ENCODE measurements at regions not wholly inside any gene's neighbourhood (a gene's known extent, or its start where the extent isn't known, plus 50 kb on each side); places are given as distances from the start of the nearest gene placed in this dataset.
"Not testable (repeated sequence)": the region's sequence is repeated elsewhere in the genome, so short reads cannot be mapped to it uniquely, and the experiment has no call there.

DNA sequence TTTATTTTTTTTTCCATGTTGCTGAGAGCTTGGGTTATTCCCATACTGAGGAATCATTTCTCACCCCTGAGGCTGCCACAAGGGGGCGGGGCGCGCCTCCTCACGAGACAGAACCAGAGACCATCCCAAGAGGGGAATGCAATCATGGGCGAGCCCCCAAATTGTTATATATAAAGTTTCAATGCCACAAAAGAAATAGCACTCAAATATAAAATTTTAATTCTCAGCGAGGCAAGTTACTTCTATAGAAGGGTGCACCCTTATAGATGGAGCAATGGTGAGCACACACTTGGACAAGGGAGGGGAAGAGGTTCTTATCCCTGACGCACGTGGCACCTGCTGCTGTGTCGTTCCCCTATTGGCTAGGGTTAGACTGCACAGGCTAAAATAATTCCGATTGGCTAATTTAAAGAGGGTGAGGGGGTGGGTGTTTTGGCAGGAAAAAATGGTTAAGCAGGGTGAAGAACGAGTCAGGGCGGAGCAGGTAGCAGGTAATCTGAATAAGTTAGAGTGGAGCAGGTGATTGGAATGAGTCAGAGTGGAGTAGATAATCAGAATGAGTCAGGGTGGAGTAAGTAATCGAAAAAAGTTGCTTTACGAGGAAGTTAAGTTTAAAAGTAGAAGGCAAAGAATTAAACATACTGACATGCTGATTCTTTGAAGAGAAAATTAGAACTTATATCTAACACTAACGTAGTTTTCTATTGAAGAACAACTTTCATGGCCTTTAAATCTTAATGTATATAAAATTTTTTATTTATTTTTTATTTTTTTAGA is 177.5 kb downstream of the MTCL1 start:
- DNase-seq = no peak

DNA sequence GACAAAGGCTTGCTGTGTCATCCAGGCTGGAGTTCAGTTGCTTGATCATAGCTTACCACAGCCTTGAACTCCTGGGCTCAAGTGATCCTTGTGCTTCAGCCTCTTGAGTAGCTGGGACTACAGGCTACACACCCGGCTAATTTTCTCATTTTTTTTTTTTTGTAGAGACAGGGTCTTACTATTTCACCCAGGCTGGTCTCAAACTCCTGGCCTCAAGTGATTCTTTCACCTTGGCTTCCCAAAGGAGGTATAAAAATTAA is 178.0 kb downstream of the MTCL1 start:
- no peak for DNase-seq

DNA sequence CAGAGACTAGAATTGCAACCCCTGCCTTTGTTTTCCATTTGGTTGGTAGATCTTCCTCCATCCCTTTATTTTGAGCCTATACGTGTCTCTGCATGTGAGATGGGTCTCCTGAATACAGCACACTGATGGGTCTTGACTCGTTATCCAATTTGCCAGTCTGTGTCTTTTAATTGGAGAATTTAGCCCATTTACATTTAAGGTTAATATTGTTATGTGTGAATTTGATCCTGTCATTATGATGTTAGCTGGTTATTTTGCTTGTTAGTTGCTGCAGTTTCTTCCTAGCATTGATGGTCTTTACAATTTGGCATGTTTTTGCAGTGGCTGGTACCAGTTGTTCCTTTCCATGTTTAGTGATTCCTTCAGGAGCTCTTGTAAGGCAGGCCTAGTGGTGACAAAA is 182.5 kb downstream of the MTCL1 start:
- not testable (repeated sequence) for DNase-seq

DNA sequence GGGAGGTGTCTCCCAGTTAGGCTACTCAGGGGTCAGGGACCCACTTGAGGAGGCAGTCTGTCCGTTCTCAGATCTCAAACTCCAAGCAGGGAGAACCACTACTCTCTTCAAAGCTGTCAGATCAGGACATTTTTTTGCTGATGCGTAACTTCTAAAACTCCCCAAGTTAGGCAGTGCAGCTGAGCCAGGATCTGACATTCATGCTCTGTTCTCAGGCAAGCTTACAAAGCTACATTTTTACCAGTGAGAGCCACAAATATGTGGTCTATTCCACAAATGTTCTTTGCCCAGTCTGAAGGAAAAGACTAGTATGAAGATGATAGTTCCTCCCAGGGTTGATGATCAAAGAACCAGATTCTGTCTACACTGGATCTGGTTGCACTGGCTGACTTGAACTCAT is 184.1 kb downstream of the MTCL1 start:
- no peak for DNase-seq

DNA sequence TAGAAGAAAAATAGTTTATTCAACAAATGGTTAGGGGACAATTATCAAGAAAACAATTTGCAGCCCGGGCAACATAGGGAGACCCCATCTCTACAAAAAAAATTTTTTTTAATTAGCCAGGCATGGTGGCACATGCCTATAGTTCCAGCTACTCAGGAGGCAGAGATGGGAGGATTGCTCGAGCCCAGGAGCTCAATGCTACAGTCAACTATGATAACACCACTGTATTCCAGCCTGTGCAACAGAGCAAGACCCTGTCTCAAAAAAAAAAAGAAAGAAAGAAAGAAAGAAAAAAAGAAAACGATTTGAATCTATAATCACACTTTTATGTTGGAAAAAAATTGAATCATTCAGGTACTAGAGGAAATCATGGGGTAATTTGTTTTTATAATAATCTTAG is 185.1 kb downstream of the MTCL1 start:
- not testable (repeated sequence) for DNase-seq

DNA sequence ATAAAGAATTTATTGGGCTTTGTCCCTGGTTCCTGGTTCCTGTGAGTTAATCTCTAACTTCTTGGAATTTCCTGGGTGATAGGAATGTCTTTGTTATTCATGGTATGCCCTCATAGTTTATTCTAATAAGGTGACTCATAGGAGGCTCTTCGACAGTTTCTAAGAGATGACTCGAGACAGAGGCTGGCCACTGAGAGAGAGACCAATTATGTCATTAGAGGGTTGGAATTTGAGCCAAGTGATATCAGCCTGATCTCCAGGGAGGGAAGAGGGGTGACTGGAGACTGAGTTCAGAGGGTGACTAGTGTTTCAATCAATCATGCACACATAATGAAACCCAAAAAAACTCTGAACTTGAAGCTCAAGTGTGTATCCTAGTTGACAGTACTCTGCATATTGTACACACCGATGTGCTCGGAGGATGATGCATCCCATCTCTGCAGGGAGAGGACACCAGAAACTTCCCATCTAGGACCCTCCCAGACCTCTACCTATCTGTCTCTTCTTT is 185.7 kb downstream of the MTCL1 start:
- DNase-seq = no peak

DNA sequence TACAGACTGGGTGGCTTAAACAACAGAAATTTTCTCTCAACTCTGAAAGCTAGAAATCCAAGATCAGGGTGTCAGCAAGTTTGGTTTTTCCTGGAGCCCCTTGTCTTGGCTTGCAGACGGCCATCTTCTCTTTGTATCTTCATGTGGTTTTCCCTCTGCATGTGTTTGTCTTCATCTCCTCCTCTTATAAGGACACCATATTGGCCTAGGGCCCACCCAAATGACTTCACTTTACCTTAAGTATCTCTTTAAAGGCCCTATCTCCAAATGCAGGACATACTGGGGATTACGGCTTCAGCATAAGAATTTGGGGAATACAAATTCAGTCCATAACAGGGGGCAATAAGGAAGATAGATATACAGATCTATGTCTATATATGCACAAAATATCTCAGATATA is 187.9 kb downstream of the MTCL1 start:
- no peak for DNase-seq

DNA sequence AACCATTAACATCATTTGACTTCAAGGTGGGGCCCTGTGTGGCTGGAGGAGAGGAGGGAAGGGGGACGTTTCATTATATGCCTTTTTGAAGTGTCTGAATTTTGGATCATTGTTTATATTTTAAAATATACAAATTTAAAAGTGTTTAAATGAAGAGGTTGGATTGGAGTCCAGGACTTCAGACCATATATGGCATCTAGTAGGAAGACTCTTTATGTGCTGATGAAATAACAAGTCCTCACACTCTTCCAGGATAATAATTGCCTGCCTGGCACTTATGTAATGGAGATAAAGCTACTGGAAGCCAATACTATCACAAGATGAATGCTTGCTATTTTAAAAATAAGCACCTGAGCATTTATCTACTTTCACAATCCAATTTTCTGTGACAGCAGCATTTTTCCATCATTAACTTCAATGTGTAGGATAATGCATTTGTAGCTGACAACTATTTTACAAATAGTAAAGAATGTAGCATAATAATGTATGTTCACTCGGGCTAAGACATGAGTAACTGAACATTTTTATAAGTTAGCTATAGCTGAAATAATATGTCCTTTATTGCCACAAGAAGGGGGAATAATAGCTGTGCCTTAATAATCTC is 188.4 kb downstream of the MTCL1 start:
- DNase-seq = no peak

DNA sequence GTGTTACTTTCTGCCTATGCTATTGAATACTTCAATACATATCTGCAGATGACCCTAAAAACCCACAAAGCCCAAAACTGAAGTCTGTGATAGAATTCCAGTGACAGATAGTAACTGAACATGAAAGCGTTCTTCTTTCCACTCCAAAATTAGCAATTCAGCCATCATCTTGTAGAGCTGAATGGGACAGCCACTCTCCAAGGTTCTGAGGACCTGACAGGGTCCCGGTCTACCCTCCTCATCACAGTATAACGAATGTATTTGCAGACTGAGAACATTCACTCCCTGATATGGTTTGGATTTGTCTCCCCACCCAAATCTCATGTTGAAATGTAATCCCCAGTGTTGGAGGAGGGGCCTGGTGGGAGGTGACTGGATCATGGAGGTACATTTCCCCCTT is 189.5 kb downstream of the MTCL1 start:
- DNase-seq = no peak

DNA sequence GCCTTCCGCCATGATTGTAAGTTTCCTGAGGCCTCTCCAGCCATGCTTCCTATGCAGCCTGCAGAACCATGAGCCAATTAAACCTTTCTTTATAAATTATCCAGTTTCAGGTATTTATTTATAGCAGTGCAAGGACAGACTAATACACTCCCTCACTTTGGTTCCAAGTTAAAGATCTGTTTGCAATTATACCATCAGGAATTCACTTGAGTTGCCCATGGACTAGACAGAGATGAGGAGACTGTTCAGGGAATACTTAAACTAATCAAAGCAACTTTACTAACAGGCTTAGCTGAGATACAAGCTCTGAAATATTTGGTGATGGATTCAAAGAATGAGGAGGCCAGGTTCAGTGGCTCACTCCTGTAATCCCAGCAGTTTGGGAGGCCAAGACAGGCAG is 190.0 kb downstream of the MTCL1 start:
- DNase-seq = no peak

DNA sequence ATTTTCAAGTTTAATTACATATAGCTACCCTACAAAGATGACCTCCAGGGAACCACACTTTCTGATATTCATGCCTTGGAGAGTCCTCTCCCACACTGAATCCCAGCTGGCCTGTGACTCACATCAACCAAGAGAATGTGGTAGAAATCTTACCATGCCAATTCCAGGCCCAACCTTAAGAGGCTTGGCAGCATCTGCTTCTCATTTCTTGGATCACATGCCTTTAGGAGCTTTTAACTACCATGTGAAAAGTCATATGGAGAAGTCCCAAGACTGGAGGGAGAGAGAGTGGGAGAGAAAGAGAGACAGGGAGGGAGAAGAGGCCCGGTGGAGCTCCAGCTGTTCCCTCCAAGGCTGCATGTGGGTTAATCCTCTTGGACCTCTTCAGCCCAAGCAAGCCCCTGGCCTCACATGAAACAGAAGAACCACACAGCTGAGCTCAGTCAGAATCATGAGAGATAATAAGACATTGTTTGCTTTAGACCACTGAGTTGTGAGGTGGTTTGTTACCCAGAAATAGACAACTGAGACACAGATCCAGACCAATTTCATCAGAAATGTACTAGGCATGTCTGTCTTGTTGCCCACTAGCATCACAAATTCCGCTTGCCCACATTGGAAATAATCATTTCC is 190.7 kb downstream of the MTCL1 start:
- DNase-seq = no peak

DNA sequence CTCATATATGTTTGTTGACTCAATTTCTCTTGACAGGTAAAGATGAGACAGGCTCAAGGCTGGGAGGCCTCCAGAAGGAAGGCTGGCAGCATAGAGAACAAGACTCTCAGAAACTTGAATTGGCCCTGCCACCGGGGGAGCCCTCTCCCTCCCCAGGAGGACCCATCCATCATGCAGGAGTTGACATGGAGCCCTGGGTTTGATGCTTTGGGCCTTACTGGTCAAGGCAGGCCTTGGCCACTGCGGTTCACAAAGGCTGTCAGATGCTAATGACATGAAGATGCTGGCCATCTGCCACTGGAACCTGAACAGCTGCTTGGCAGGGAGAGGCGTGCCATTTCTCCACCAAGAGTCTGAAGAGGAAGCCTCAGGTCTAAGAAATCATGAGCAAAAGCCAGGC is 193.6 kb downstream of the MTCL1 start:
- no peak for DNase-seq

DNA sequence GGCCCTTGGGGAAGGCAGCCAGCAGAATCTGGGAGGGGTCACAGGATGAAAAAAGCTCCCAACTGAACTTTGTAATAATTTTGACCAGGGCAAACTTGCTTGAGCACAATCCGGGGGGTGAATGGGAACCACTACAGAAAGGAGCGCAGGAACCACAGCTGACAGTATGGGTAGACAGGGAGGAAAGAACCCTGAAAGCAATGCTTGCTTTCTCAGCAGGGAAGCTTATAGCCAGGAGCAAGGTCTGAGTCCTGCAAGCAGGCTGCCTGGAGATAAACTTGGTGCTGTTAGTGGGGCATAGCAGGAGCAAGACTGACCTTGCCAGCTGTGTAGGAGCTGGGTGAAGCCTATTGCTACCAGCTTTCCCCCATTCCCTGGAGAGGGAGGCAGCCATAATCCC is 195.2 kb downstream of the MTCL1 start:
- no peak for DNase-seq

DNA sequence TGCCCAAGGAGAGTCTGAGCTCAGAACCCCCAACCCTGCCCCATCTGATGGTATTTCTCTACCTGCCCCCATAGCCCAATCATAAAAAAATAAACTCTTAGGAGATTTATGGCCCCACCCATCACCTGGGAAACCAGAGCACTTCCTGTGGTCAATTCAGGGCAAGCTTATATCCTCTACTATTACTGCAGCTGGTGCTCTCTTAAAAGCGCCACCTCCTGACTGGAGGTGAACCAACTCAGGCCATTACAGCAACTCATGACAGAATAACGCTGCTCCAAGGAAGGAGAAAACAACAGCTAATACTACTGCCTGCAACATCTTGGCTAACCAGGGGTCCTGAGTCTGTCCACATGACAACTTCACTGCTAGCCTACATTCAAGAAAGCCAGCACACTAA is 195.7 kb downstream of the MTCL1 start:
- DNase-seq = no peak

DNA sequence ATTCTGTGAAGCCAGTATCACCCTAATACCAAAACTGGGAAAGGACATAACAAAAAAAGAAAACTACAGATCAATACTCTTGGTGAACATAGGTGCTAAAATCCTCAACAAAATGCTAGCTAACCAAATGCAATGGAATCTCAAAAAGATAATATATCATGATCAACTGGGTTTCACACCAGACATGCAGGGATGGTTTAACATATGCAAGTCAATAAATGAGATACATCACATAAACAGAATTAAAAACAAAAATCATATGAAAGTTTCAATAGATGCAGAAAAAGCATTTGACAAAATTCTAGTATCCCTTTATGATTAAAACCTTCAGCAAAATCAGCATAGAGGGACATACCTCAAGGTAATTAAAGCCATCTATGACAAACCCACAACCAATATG is 198.2 kb upstream of the NDUFV2 start:
- DNase-seq = no peak

DNA sequence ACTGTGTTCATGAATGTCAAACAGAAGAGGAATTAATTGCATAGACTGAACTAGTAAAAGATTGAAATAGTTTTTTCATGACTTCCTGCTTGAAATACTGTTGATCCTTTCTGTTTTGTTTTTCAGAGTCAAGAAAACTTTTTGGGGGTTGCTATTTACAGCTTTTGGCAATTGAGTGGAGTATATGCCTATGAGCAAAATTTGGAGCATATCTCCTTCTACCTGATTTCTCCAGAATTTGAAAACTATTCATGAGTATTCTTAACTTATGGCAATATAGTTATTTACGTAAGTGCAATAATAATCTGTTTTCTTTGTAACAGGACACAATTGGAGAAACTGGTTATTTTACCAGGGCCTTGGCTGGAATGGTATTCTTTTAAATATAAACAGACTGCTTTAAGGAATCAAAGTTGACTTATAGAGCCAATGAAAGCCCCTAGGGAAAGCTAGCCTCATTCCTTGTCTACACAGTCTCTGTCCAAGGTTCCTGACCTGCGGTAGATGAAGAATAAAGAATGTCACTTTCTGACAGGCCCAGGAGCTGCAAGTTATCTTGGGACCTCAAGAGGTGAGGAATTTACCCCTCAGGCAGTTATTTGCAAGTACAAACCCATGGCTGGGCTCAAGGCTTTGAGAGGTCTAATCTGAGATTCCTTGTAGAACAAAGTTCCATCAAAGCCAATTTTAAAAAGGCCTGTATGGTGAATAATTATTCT is 193.5 kb upstream of the NDUFV2 start:
- no peak for DNase-seq

DNA sequence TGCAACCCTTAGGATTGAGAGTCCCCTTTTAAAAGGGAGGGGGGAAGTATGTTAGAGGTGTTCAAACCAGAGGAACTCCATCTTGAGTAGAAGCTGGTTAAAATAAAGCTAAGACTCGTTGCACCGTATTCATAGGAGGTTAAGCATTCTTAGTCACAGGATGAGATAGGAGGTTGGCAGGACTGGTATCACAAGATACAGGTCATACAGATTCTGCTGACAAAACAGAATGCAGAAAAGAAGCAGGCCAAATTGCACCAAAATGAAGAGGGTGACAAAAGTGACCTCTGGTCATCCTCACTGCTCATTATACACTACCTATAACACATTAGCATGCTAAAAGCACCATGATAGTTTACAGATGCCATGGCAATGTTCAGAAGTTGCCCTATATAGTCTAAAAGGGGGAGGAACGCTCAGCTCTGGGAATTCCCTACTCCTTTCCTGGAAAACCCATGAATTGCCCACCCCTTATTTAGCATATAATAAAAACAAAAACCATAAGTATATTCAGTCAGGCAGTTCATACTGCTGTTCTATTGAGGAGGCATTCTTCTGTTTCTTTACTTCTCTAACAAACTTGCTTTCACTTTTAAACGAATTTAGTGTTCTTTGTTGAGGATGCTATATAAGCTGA is 192.2 kb upstream of the NDUFV2 start:
- no peak for DNase-seq

DNA sequence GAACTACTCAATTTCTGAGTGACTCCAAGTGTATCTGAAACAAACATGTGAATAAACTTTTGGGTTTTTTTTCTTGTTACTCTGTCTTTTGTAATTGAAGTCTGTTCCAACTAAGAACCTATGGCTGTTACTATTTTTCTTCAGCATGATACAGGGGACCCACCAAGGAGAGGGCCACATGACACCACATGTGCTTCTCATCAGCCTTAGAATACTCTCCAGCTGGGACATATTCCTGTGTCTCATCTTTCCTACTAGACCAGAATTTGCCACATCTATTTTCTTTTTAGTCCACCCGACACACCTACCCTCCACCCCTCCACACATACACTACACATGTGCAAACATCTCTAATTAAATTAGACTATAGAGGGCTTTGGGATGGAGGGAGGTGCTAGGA is 191.7 kb upstream of the NDUFV2 start:
- DNase-seq = no peak

DNA sequence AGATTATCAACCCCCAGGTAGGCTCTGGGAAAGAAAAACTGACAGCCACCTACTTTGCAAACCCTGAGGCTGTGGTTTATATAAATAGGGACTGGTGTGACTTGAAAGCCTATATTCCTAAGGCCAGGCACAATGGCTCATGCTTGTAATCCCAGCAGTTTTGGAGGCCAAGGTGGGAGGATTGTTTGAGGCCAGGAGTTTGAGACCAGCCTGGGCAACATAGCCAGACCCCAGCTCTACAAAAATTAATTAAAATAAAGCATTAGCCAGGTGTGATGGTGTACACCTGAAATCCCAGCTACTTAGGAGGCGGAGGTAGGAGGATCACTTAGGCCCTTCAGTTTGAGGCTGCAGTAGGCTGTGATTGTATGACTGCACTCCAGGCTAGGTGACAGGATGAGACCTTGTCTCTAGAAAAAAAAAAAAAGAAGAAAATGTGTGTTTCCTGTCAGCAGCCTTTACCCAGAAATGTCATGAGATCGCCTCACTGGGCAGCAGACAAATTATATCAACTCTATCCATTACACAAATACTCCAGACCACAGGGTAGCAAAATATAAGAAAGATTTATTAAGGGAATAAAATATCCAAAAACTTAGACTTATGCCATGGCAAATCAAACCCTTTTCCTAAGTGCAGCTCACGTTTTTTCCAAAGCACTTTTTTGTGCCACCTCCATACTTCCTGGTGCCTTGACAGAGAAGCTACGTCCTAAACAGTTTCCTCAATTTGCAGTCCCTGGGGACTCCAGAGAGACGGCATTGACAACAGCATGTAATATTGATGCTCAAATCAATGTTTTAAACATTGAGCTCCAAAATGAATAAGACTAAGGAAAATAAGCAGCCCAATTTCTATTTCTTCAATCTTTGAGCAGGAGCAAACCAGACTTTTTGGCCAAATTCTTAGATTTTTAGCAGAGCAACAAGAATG is 190.8 kb upstream of the NDUFV2 start:
- DNase-seq = no peak

DNA sequence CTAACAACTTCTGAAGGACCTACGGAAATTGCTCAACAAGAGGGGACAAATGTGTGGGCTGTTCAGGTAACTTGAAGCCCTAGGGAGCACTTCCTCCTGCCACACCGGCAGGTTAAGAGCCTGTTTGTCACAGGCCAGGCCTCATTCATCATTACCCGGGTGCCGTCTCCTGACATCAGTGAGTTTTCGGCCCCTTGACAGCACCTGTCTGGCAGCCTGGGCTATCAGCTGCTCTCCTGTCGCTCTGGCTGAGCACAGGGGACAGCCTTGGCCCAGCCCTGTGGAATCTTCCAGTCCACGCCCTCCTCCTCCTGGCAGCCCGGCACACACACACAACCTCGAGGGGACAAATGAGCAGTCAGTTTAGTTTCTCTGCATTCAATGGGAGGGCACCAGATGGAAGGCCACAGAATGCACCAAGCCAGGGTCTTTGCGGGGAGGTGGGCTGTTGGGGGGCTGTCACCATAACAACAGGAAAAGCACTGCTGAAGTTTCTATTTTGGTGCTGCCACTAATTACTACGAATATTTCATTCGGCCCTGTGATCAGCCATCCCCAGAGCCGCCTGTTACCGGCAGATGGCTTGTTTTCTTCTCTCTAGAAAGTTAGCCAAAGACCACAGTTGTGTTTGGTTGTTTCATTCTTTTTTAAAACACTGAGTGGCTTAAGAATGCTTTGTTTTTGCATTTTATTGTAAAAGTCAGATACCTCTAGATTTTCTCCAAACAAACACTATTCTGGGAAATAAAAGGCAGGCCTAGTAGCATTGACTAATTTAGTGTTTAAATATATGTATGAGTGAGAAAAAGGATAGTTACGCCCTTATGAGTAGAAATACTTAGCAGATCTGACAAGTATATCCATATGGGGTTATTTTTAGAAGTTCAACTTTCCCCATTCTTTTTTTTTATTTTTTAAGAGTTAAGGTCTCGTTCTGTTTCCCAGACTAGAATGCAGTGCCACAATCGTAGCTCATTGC is 189.9 kb upstream of the NDUFV2 start:
- DNase-seq = peak; percentile 35
